B cell (primary cell): ENCODE measurements at regions not wholly inside any gene's neighbourhood (a gene's known extent, or its start where the extent isn't known, plus 50 kb on each side); places are given as distances from the start of the nearest gene placed in this dataset.

ENCODE experiments used
- ATAC-seq: fragments of 200-7000 bp; cut with Tn5 transposase; one replicate; pipeline ENCODE4 v1.10.0; 2021; ENCODE audit warnings: low read depth, mild to moderate bottlenecking, moderate number of reproducible peaks, moderate library complexity
- CTCF ChIA-PET: fragments of 350-600 bp; sonication (Branson Sonifier 250); formaldehyde crosslinking; loops from one replicate; lab custom pipeline; 2021; ENCODE audit warnings: antibody characterized with exemption, inconsistent platforms; lab: Charles Lee
- POLR2A ChIA-PET: fragments of 350-600 bp; sonication (Branson Sonifier 250); formaldehyde crosslinking; loops from one replicate; lab custom pipeline; 2021; ENCODE audit warnings: antibody characterized with exemption; lab: Charles Lee
- DNase-seq: peaks from one replicate; pipeline ENCODE4 v3.0.0; 2013
- H2AFZ ChIP-seq: 2 replicates; pipeline ENCODE4 v1.6.1; 2012; ENCODE audit warnings: mild to moderate bottlenecking, low read depth, low read length; ENCODE audit not compliant: insufficient read depth, poor library complexity, severe bottlenecking
- H3K27ac ChIP-seq, 2 donors: 1 replicate in 1 of 2; 2 replicates in 1 of 2; pipeline ENCODE4 v1.5.1; 2012 to 2013; ENCODE audit warnings: low read length in 2 of 2, mild to moderate bottlenecking in 2 of 2, moderate library complexity in 1 of 2
- H3K27me3 ChIP-seq, 4 experiments: fragments of 200-600 bp in 1 of 4; sonication (generic) in 1 of 4; replicated peaks in 1 of 4; 1 replicate in 2 of 4; 2 replicates in 2 of 4; pipeline versions ENCODE4 v1.6.1 to v1.7.0; 2013 to 2016; ENCODE audit warnings: low read length in 3 of 4, mild to moderate bottlenecking in 2 of 4, mixed read lengths in 1 of 4, moderate library complexity in 1 of 4; ENCODE audit not compliant: insufficient read depth in 4 of 4, control insufficient read depth in 3 of 4; ENCODE audit errors: control extremely low read depth in 1 of 4
- H3K36me3 ChIP-seq, 2 experiments: replicated peaks in 1 of 2; 1 replicate in 1 of 2; 2 replicates in 1 of 2; pipeline versions ENCODE4 v1.6.1 to v1.7.1; 2013; ENCODE audit warnings: low read length in 1 of 2; ENCODE audit not compliant: insufficient read depth in 2 of 2, control insufficient read depth in 1 of 2; ENCODE audit errors: control extremely low read depth in 1 of 2, extremely low read depth in 1 of 2
- H3K4me1 ChIP-seq, 2 donors: fragments of 200-600 bp in 1 of 2; sonication (generic) in 1 of 2; 1 replicate in 1 of 2; 2 replicates in 1 of 2; pipeline versions ENCODE4 v1.5.1 to v1.6.1; 2013 to 2017; ENCODE audit warnings: low read length in 2 of 2; ENCODE audit not compliant: control insufficient read depth in 2 of 2, insufficient read depth in 2 of 2
- H3K4me2 ChIP-seq: replicated peaks from 2 replicates; pipeline ENCODE3; 2012; ENCODE audit warnings: mild to moderate bottlenecking, low read depth, low read length; ENCODE audit not compliant: poor library complexity, severe bottlenecking
- H3K4me3 ChIP-seq, 5 experiments: fragments of 200-600 bp in 1 of 5; sonication (generic) in 1 of 5; 1 replicate in 3 of 5; 2 replicates in 2 of 5; pipeline versions ENCODE4 v1.5.1 to v1.7.0; 2011 to 2016; ENCODE audit warnings: low read length in 4 of 5, mild to moderate bottlenecking in 4 of 5, low read depth in 2 of 5, control low read depth in 1 of 5, moderate library complexity in 1 of 5; ENCODE audit not compliant: insufficient read depth in 1 of 5; ENCODE audit errors: control extremely low read depth in 1 of 5, extremely low read depth in 1 of 5
- H3K79me2 ChIP-seq: fragments of 200-600 bp; sonication (generic); one replicate; pipeline ENCODE4 v1.6.0; 2016; ENCODE audit warnings: low read length; ENCODE audit not compliant: control insufficient read depth, insufficient read depth
- H3K9ac ChIP-seq: fragments of 200-600 bp; sonication (generic); 2 replicates; pipeline ENCODE4 v1.6.1; 2017; ENCODE audit warnings: mild to moderate bottlenecking, low read length, moderate library complexity
- H3K9me3 ChIP-seq, 3 donors: one replicate each; pipeline versions ENCODE4 v1.6.1 to v1.7.1; 2013; ENCODE audit warnings: low read length in 2 of 3; ENCODE audit not compliant: control insufficient read depth in 2 of 3, insufficient read depth in 1 of 3; ENCODE audit errors: control extremely low read depth in 1 of 3
- H4K20me1 ChIP-seq: 2 replicates; pipeline ENCODE4 v1.6.0; 2012; ENCODE audit warnings: mild to moderate bottlenecking, low read length; ENCODE audit not compliant: insufficient read depth, control insufficient read depth, poor library complexity, severe bottlenecking
- H3K27ac Mint-ChIP-seq: one replicate; pipeline ENCODE4 v1.8.0; 2021; ENCODE audit warnings: mixed read lengths
- H3K27me3 Mint-ChIP-seq: one replicate; pipeline ENCODE4 v1.8.0; 2021; ENCODE audit warnings: mixed read lengths
- H3K4me1 Mint-ChIP-seq: one replicate; pipeline ENCODE4 v1.8.0; 2021; ENCODE audit warnings: mixed read lengths
- H3K4me3 Mint-ChIP-seq: one replicate; pipeline ENCODE4 v1.8.0; 2021; ENCODE audit warnings: mixed read lengths
- H3K9me3 Mint-ChIP-seq: one replicate; pipeline ENCODE4 v1.8.0; 2022; ENCODE audit warnings: mixed read lengths; ENCODE audit not compliant: insufficient read depth
- CTCF ChIP-seq: fragments of 200-600 bp; IDR thresholded peaks from one replicate; pipeline ENCODE4 v1.8.0; 2022; ENCODE audit warnings: antibody characterized with exemption, mild to moderate bottlenecking
- EZH2 ChIP-seq: IDR thresholded peaks from 2 replicates; pipeline ENCODE4 v1.6.1; 2012; ENCODE audit warnings: borderline replicate concordance, low read depth, mild to moderate bottlenecking, moderate library complexity, low read length; ENCODE audit not compliant: insufficient read depth, poor library complexity, severe bottlenecking
- WGBS: methylation state at CpG from one replicate; pipeline ENCODE4 v1.1.5; 2013; ENCODE audit warnings: missing lambda C conversion rate; ENCODE audit not compliant: insufficient coverage; 5-methylcytosine and 5-hydroxymethylcytosine counted together
- intact Hi-C: fragments of 100-400 bp; cut with micrococcal nuclease; formaldehyde crosslinking; loops from one replicate; pipeline ENCODE4 v1.10.0; 2022

- Histone ChIP-seq H3K27me3 (peaks cover 0 to 3% (median 1%) of the 10 kb centered on the region in 4 experiments), H2AFZ (no peak overlapping the region), H3K4me2 (no peak overlapping the region), H3K9me3 (no peaks in the 10 kb centered on the region), H3K27ac (no peak overlapping the region), H4K20me1 (no peaks in the 10 kb centered on the region), H3K4me3 (no peak overlapping the region), H3K36me3 (no peaks in the 10 kb centered on the region), H3K9ac (no peak overlapping the region), H3K79me2 (no peaks in the 10 kb centered on the region), H3K4me1 (no peaks in the 10 kb centered on the region)
- Mint-ChIP-seq H3K4me3 (no peak overlapping the region), H3K27me3 (peaks cover 16% of the 10 kb centered on the region), H3K9me3 (no peaks in the 10 kb centered on the region), H3K4me1 (no peaks in the 10 kb centered on the region), H3K27ac (no peak overlapping the region)
- DNase-seq (no peak), ATAC-seq (no peak)
- ChIA-PET CTCF (no interaction called here), POLR2A (no interaction called here)
- 89% methylated on average over 26 of the region's 26 CpGs for WGBS
- intact Hi-C loops: no loop called here
- TF ChIP-seq CTCF: no peak
- no peak for TF ChIP-seq EZH2
These were observed 93.1 kb downstream of the RHOB start for GRCh38 chr2:20539776-20540586.

GRCh38 chr2:20540587-20541293 is 93.9 kb downstream of the RHOB start:
- ChIA-PET CTCF (no interaction called here), POLR2A (no interaction called here)
- ATAC-seq (no peak), DNase-seq (no peak)
- Mint-ChIP-seq H3K27ac (no peak overlapping the region), H3K4me3 (no peak overlapping the region), H3K4me1 (no peaks in the 10 kb centered on the region), H3K9me3 (peaks cover under 1% of the 10 kb centered on the region), H3K27me3 (peaks cover 16% of the 10 kb centered on the region)
- H3K36me3 ChIP-seq: no peaks in the 10 kb centered on the region
- TF ChIP-seq EZH2: no peak
- no peak for TF ChIP-seq CTCF
- H4K20me1 ChIP-seq: no peaks in the 10 kb centered on the region
- no peaks in the 10 kb centered on the region for H3K79me2 ChIP-seq
- H3K4me2 ChIP-seq: no peak overlapping the region
- peaks cover 0 to 3% (median 1%) of the 10 kb centered on the region in 4 experiments for H3K27me3 ChIP-seq
- WGBS: 89% methylated on average over 13 of the region's 16 CpGs
- intact Hi-C loops: no loop called here
- no peak overlapping the region for H3K4me3 ChIP-seq
- H2AFZ ChIP-seq: no peak overlapping the region
- H3K9me3 ChIP-seq: no peaks in the 10 kb centered on the region
- no peak overlapping the region for H3K27ac ChIP-seq
- no peaks in the 10 kb centered on the region for H3K4me1 ChIP-seq
- H3K9ac ChIP-seq: no peak overlapping the region
